ENCODE measurements at regions not wholly inside any gene's neighbourhood (a gene's known extent, or its start where the extent isn't known, plus 50 kb on each side); places are given as distances from the start of the nearest gene placed in this dataset.
"Not testable (repeated sequence)": the region's sequence is repeated elsewhere in the genome, so short reads cannot be mapped to it uniquely, and the experiment has no call there.

GRCh38 chr6:63053206-63053605, 158.1 kb upstream of the FKBP1C start:
- TF ChIP-seq HNF4A (conservative IDR thresholded peaks at IDR 0.05); CTCF (IDR thresholded peaks at IDR 0.05; ENCODE audit: low read depth, low read length, missing input control); ATF3 (IDR thresholded peaks at IDR 0.05); GABPA (IDR thresholded peaks at IDR 0.05 in 1 of 2, conservative IDR thresholded peaks at IDR 0.05 in 1 of 2); NR2F2 (IDR thresholded peaks at IDR 0.05); REST (IDR thresholded peaks at IDR 0.05); MAX (IDR thresholded peaks at IDR 0.05); JUND (IDR thresholded peaks at IDR 0.05); SP1 (IDR thresholded peaks at IDR 0.05): not testable (repeated sequence)
